Pancreas (tissue), 10 donors: ENCODE measurements at regions not wholly inside any gene's neighbourhood (a gene's known extent, or its start where the extent isn't known, plus 50 kb on each side); places are given as distances from the start of the nearest gene placed in this dataset.

Source experiments
- ATAC-seq, 4 donors: fragments of 200-7000 bp; cut with Tn5 transposase; one replicate each; pipeline versions ENCODE4 v1.8.0 to v1.9.1; 2020; ENCODE audit warnings: mild to moderate bottlenecking in 4 of 4, moderate library complexity in 4 of 4
- DNase-seq, 6 donors: peaks; one replicate each; pipeline ENCODE4 v3.0.0-alpha.2; 2020
- FAIRE-seq: peaks from 2 replicates; lab custom pipeline; 2012; peaks lifted over from hg19 to GRCh38; lab: Jason Lieb, UNC
- H3K27ac ChIP-seq, 4 donors: fragments of 200-600 bp; sonication (generic); 1 replicate in 3 of 4; 2 replicates in 1 of 4; pipeline versions ENCODE4 v1.5.0 to v1.8.0; 2020
- H3K27me3 ChIP-seq, 4 donors: fragments of 200-600 bp; one replicate each; pipeline ENCODE4 v1.8.0; 2021
- H3K36me3 ChIP-seq, 3 donors: fragments of 200-600 bp; sonication (generic) in 1 of 3; one replicate each; pipeline versions ENCODE4 v1.5.0 to v1.8.0; 2020 to 2021
- H3K4me1 ChIP-seq, 3 donors: fragments of 200-600 bp; one replicate each; pipeline ENCODE4 v1.8.0; 2021
- H3K4me3 ChIP-seq, 4 donors: fragments of 200-600 bp; sonication (generic) in 2 of 4; one replicate each; pipeline versions ENCODE4 v1.5.0 to v1.8.0; 2020 to 2021
- H3K9me3 ChIP-seq, 4 donors: fragments of 200-600 bp; one replicate each; pipeline ENCODE4 v1.8.0; 2021
- CTCF ChIP-seq, 4 donors: fragments of 200-600 bp; sonication (generic) in 3 of 4; IDR thresholded peaks; one replicate each; pipeline versions ENCODE4 v1.5.0 to v1.8.0; 2021; ENCODE audit warnings: antibody characterized with exemption in 4 of 4
- WGBS, 2 donors: extraction: QIAGEN DNeasy Blood & Tissue Kit; methylation state at CpG; one replicate each; pipeline ENCODE4 v1.1.7; 2013; 5-methylcytosine and 5-hydroxymethylcytosine counted together
- intact Hi-C, 3 donors: fragments of 100-400 bp; cut with DNase I; formaldehyde crosslinking; loops; one replicate each; pipeline versions ENCODE4 v1.11.1 to v1.14.2; 2022
- donor health status: healthy with polysubstance abuse.
- donor health status: DM: no; HTN: no; CAD: no; lungs with moderate emphysema.
- donor health status: DM: no; HTN: no; CAD: no.
- donor health status: control.
- donor health status: control.
- donor health status: Bipolar disorder and iron deficiency.
- donor health status: DM: yes; HTN: yes; CAD: no.
- donor health status: DM: no; HTN: no; CAD: no.
- donor health status: DM: no; HTN: no; CAD: no.
- donor health status: DM: yes; HTN: yes; CAD: no.

GRCh38 chr18:2050702-2051201 is 520.6 kb downstream of the METTL4 start:
- Histone ChIP-seq H3K4me1 (peaks cover 0 to 4% (median 0%) of the 10 kb centered on the region in 3 donors), H3K27ac (no peak overlapping the region), H3K4me3 (no peak overlapping the region), H3K27me3 (peaks cover 0 to 3% (median 0%) of the 10 kb centered on the region in 4 donors), H3K9me3 (no peaks in the 10 kb centered on the region), H3K36me3 (no peaks in the 10 kb centered on the region)
- FAIRE-seq (no peak), DNase-seq (no peak), ATAC-seq (peak in 1 of 4 donors; percentile 62)
- intact Hi-C loops = no loop called here
- TF ChIP-seq CTCF (IDR thresholded peaks at IDR 0.05) = no peak
- WGBS, 2 donors = 39 to 42% methylated on average over 3 of the region's 3 CpGs

- no peak overlapping the region for H3K27ac ChIP-seq
- 58 to 71% methylated on average over 3 of the region's 3 CpGs for WGBS, 2 donors
- no peak overlapping the region for H3K4me3 ChIP-seq
- H3K9me3 ChIP-seq = no peaks in the 10 kb centered on the region
- DNase-seq = no peak
- FAIRE-seq = no peak
- no peak for ATAC-seq
- no peaks in the 10 kb centered on the region for H3K36me3 ChIP-seq
- peaks cover 0 to 4% (median 0%) of the 10 kb centered on the region in 3 donors for H3K4me1 ChIP-seq
- H3K27me3 ChIP-seq = peaks cover 0 to 3% (median 0%) of the 10 kb centered on the region in 4 donors
- intact Hi-C loops = no loop called here
- no peak for TF ChIP-seq CTCF (IDR thresholded peaks at IDR 0.05)
Measured at GRCh38 chr18:2053490-2054089, 517.7 kb downstream of the METTL4 start.

GRCh38 chr18:2059336-2059735 is 512.0 kb downstream of the METTL4 start:
- ATAC-seq (no peak), DNase-seq (no peak), FAIRE-seq (no peak)
- Histone ChIP-seq H3K4me1 (no peaks in the 10 kb centered on the region), H3K27ac (no peak overlapping the region), H3K36me3 (no peaks in the 10 kb centered on the region), H3K27me3 (peaks cover 0 to 7% (median 0%) of the 10 kb centered on the region in 4 donors), H3K4me3 (no peak overlapping the region), H3K9me3 (no peaks in the 10 kb centered on the region)
- 61 to 77% methylated on average over 4 of the region's 4 CpGs for WGBS, 2 donors
- TF ChIP-seq CTCF (IDR thresholded peaks at IDR 0.05) = no peak
- intact Hi-C loops = no loop called here

- WGBS, 2 donors = 77 to 88% methylated on average over 1 of the region's 1 CpG
- DNase-seq (no peak), ATAC-seq (no peak), FAIRE-seq (no peak)
- peaks cover 0 to 7% (median 0%) of the 10 kb centered on the region in 4 donors for H3K27me3 ChIP-seq
- TF ChIP-seq CTCF (IDR thresholded peaks at IDR 0.05) = no peak
- no peak overlapping the region for H3K4me3 ChIP-seq
- H3K9me3 ChIP-seq = no peaks in the 10 kb centered on the region
- intact Hi-C loops = no loop called here
- H3K4me1 ChIP-seq = no peaks in the 10 kb centered on the region
- H3K27ac ChIP-seq = no peak overlapping the region
- H3K36me3 ChIP-seq = no peaks in the 10 kb centered on the region
Measured at GRCh38 chr18:2060086-2060485, 511.2 kb downstream of the METTL4 start.

GRCh38 chr18:2070631-2071030 is 500.7 kb downstream of the METTL4 start:
- Histone ChIP-seq H3K9me3 (no peaks in the 10 kb centered on the region), H3K4me1 (no peaks in the 10 kb centered on the region), H3K27ac (no peak overlapping the region), H3K36me3 (no peaks in the 10 kb centered on the region), H3K4me3 (no peak overlapping the region), H3K27me3 (peaks cover 0 to 3% (median 0%) of the 10 kb centered on the region in 4 donors)
- WGBS, 2 donors = 45 to 58% methylated on average over 4 of the region's 4 CpGs
- FAIRE-seq = no peak
- DNase-seq = peak in 1 of 6 donors; percentile 13
- peak in 1 of 4 donors; percentile 17 for ATAC-seq
- TF ChIP-seq CTCF (IDR thresholded peaks at IDR 0.05) = no peak
- intact Hi-C loops = no loop called here
